GM08714 (cell line): ENCODE measurements at regions not wholly inside any gene's neighbourhood (a gene's known extent, or its start where the extent isn't known, plus 50 kb on each side); places are given as distances from the start of the nearest gene placed in this dataset.

Experiments
- H3K4me3 ChIP-seq: fragments of 200-500 bp; sonication (Bioruptor generic); 2 replicates; pipeline ENCODE4 v1.5.1; 2014; ENCODE audit warnings: mild to moderate bottlenecking, low read length, inconsistent platforms
- ZNF274 ChIP-seq: IDR thresholded peaks from 2 replicates; pipeline ENCODE4 v1.6.1; 2012; ENCODE audit warnings: mild to moderate bottlenecking, low read depth, low read length

- no peak overlapping the region for H3K4me3 ChIP-seq
- TF ChIP-seq ZNF274: no peak
Measured at GRCh38 chr5:19411936-19412335, 576.1 kb downstream of the CDH18 start.
